ENCODE measurements at regions not wholly inside any gene's neighbourhood (a gene's known extent, or its start where the extent isn't known, plus 50 kb on each side); places are given as distances from the start of the nearest gene placed in this dataset.

GRCh38 chr10:2262333-2262732 is 525.0 kb upstream of the ADARB2 start:
- CTCF ChIA-PET, result no interaction called here
- intact Hi-C loops (cut with micrococcal nuclease), result no loop called here
- H2AFZ ChIP-seq (ENCODE audit: low read length), result no peak overlapping the region
- no peaks in the 10 kb centered on the region for H3K4me1 ChIP-seq (ENCODE audit: insufficient read depth, low read length)
- no peak for ATAC-seq
- H3K79me2 ChIP-seq (ENCODE audit: low read length), result no peaks in the 10 kb centered on the region
- H4K20me1 ChIP-seq (ENCODE audit: low read length), result no peaks in the 10 kb centered on the region
- no peaks in the 10 kb centered on the region for H3F3A ChIP-seq (ENCODE audit: low read length, unreplicated experiment)
- POLR2A ChIA-PET (ENCODE audit: unreplicated experiment), result no interaction called here
- no peaks in the 10 kb centered on the region for H3K9me3 ChIP-seq (ENCODE audit: low read length)
- H3K27ac ChIP-seq (ENCODE audit: low read length), result no peak overlapping the region
- no peaks in the 10 kb centered on the region for H3K9me2 ChIP-seq (replicated peaks; ENCODE audit: low read length)
- H3K4me2 ChIP-seq (ENCODE audit: low read length), result no peak overlapping the region
- H3K4me3 ChIP-seq (ENCODE audit: low read length), result no peak overlapping the region
- H3K36me3 ChIP-seq (ENCODE audit: low read depth, low read length), result no peaks in the 10 kb centered on the region
- H3K27me3 ChIP-seq (ENCODE audit: low read length), result no peaks in the 10 kb centered on the region
- TF ChIP-seq CTCF (conservative IDR thresholded peaks at IDR 0.05; ENCODE audit: low read depth, low read length), result no peak
- no peak for TF ChIP-seq EZH2 (IDR thresholded peaks at IDR 0.05; ENCODE audit: low read length, unreplicated experiment)
- no peak for TF ChIP-seq EZH2phosphoT487 (IDR thresholded peaks at IDR 0.05; ENCODE audit: borderline replicate concordance, low read length)
- no peak for DNase-seq
- no TSS peak for BruUV-seq (replicated peaks)
- H3K9ac ChIP-seq (ENCODE audit: low read length), result no peak overlapping the region

GRCh38 chr10:2256241-2256640 is 518.9 kb upstream of the ADARB2 start:
- Histone ChIP-seq H3K9me2 (replicated peaks; ENCODE audit: low read length) (no peaks in the 10 kb centered on the region), H2AFZ (ENCODE audit: low read length) (no peak overlapping the region), H3K79me2 (ENCODE audit: low read length) (no peaks in the 10 kb centered on the region), H3K9ac (ENCODE audit: low read length) (no peak overlapping the region), H3K36me3 (ENCODE audit: low read depth, low read length) (no peaks in the 10 kb centered on the region), H3K27ac (ENCODE audit: low read length) (no peak overlapping the region), H3F3A (ENCODE audit: low read length, unreplicated experiment) (no peaks in the 10 kb centered on the region), H3K27me3 (ENCODE audit: low read length) (no peaks in the 10 kb centered on the region), H3K4me3 (ENCODE audit: low read length) (no peak overlapping the region), H3K9me3 (ENCODE audit: low read length) (no peaks in the 10 kb centered on the region), H3K4me1 (ENCODE audit: insufficient read depth, low read length) (no peaks in the 10 kb centered on the region), H3K4me2 (ENCODE audit: low read length) (no peak overlapping the region), H4K20me1 (ENCODE audit: low read length) (no peaks in the 10 kb centered on the region)
- DNase-seq, result no peak
- no peak for TF ChIP-seq EZH2 (IDR thresholded peaks at IDR 0.05; ENCODE audit: low read length, unreplicated experiment)
- no peak for TF ChIP-seq EZH2phosphoT487 (IDR thresholded peaks at IDR 0.05; ENCODE audit: borderline replicate concordance, low read length)
- no peak for TF ChIP-seq CTCF (conservative IDR thresholded peaks at IDR 0.05; ENCODE audit: low read depth, low read length)
- ChIA-PET POLR2A (ENCODE audit: unreplicated experiment) (no interaction called here), CTCF (no interaction called here)
- ATAC-seq, result no peak
- no TSS peak for BruUV-seq (replicated peaks)
- intact Hi-C loops (cut with micrococcal nuclease), result no loop called here

DNA sequence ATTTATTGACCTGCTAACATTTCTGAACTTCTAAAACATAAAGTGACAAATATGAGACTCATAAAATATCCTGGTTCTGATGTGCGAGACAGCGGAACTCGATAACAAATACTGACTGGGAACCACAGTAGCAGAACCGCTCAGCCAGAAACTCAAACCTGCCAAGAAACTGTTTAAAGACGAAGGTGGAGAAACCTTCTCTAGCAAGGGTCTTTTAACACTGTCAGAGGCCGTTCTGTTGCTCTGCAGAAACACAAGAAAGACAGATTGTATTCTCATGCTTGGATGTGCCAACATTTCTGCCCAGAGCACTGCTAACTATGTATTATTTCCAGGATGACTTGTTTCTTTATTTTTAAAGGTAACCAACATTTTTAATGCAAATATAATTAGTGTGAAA is 514.8 kb upstream of the ADARB2 start:
- H2AFZ ChIP-seq (ENCODE audit: low read length), result no peak overlapping the region
- no peak overlapping the region for H3K27ac ChIP-seq (ENCODE audit: low read length)
- H4K20me1 ChIP-seq (ENCODE audit: low read length), result no peaks in the 10 kb centered on the region
- ChIA-PET CTCF (no interaction called here), POLR2A (ENCODE audit: unreplicated experiment) (no interaction called here)
- H3K27me3 ChIP-seq (ENCODE audit: low read length), result no peaks in the 10 kb centered on the region
- intact Hi-C loops (cut with micrococcal nuclease), result no loop called here
- H3K4me3 ChIP-seq (ENCODE audit: low read length), result no peak overlapping the region
- no TSS peak for BruUV-seq (replicated peaks)
- H3K36me3 ChIP-seq (ENCODE audit: low read depth, low read length), result no peaks in the 10 kb centered on the region
- H3K9ac ChIP-seq (ENCODE audit: low read length), result no peak overlapping the region
- no peaks in the 10 kb centered on the region for H3K79me2 ChIP-seq (ENCODE audit: low read length)
- ATAC-seq (no peak), DNase-seq (no peak)
- TF ChIP-seq CTCF (conservative IDR thresholded peaks at IDR 0.05; ENCODE audit: low read depth, low read length) (no peak), EZH2 (IDR thresholded peaks at IDR 0.05; ENCODE audit: low read length, unreplicated experiment) (no peak), EZH2phosphoT487 (IDR thresholded peaks at IDR 0.05; ENCODE audit: borderline replicate concordance, low read length) (no peak)
- no peaks in the 10 kb centered on the region for H3K9me3 ChIP-seq (ENCODE audit: low read length)
- H3F3A ChIP-seq (ENCODE audit: low read length, unreplicated experiment), result no peaks in the 10 kb centered on the region
- H3K4me2 ChIP-seq (ENCODE audit: low read length), result no peak overlapping the region
- H3K9me2 ChIP-seq (replicated peaks; ENCODE audit: low read length), result no peaks in the 10 kb centered on the region
- H3K4me1 ChIP-seq (ENCODE audit: insufficient read depth, low read length), result no peaks in the 10 kb centered on the region

All from PC-3 (cell line).